Erythroblast (primary cell): ENCODE measurements at regions not wholly inside any gene's neighbourhood (a gene's known extent, or its start where the extent isn't known, plus 50 kb on each side); places are given as distances from the start of the nearest gene placed in this dataset.

Experiments used
- DNase-seq, 2 experiments: peaks; one replicate each; lab custom pipeline; 2025; lab: John Stamatoyannopoulos, UW
- GATA1 ChIP-seq: IDR thresholded peaks from 2 replicates; pipeline ENCODE4 v1.6.1; 2011; ENCODE audit warnings: low read depth, mild to moderate bottlenecking, control low read depth, low read length, moderate library complexity
- POLR2A ChIP-seq: IDR thresholded peaks from 2 replicates; pipeline ENCODE4 v1.6.1; 2011; ENCODE audit warnings: mild to moderate bottlenecking, low read length

GRCh38 chr3:31465999-31466398, 66.7 kb upstream of the STT3B start:
- no peak for DNase-seq
- no peak for TF ChIP-seq POLR2A
- no peak for TF ChIP-seq GATA1

GRCh38 chr3:31466866-31467265, 65.9 kb upstream of the STT3B start:
- TF ChIP-seq GATA1, result no peak
- no peak for TF ChIP-seq POLR2A
- DNase-seq, result no peak

GRCh38 chr3:31468433-31468832, 64.3 kb upstream of the STT3B start:
- no peak for TF ChIP-seq POLR2A
- TF ChIP-seq GATA1, result no peak
- DNase-seq, result no peak

GRCh38 chr3:31469385-31469784, 63.3 kb upstream of the STT3B start:
- TF ChIP-seq GATA1 (no peak), POLR2A (no peak)
- no peak for DNase-seq

GRCh38 chr3:31472479-31473390, 60.0 kb upstream of the STT3B start:
- TF ChIP-seq GATA1, result no peak
- TF ChIP-seq POLR2A, result no peak
- no peak for DNase-seq

- TF ChIP-seq POLR2A, result no peak
- TF ChIP-seq GATA1, result no peak
- DNase-seq, result no peak
These were observed 56.5 kb upstream of the STT3B start for GRCh38 chr3:31476209-31476608.

- TF ChIP-seq GATA1, result no peak
- no peak for TF ChIP-seq POLR2A
- no peak for DNase-seq
These were observed 53.3 kb upstream of the STT3B start for GRCh38 chr3:31479431-31479830.

- TF ChIP-seq POLR2A (no peak), GATA1 (no peak)
- no peak for DNase-seq
These were observed 51.0 kb upstream of the STT3B start for GRCh38 chr3:31481697-31482096.

- no peak for DNase-seq
- TF ChIP-seq GATA1, result no peak
- no peak for TF ChIP-seq POLR2A
These were observed 50.1 kb upstream of the STT3B start for GRCh38 chr3:31482493-31483200.
